HG03039 (cell line): ENCODE measurements at regions not wholly inside any gene's neighbourhood (a gene's known extent, or its start where the extent isn't known, plus 50 kb on each side); places are given as distances from the start of the nearest gene placed in this dataset.
A peak's percentile ranks its signal among the peaks of the same experiment; 100 is the strongest.
"Not testable (repeated sequence)": the region's sequence is repeated elsewhere in the genome, so short reads cannot be mapped to it uniquely, and the experiment has no call there.

Experiments
- ATAC-seq: cut with Tn5 transposase; IDR thresholded peaks from one replicate; pipeline ENCODE4 v1.9.1; 2021; ENCODE audit warnings: mild to moderate bottlenecking, moderate library complexity; ENCODE audit not compliant: unreplicated experiment

DNA sequence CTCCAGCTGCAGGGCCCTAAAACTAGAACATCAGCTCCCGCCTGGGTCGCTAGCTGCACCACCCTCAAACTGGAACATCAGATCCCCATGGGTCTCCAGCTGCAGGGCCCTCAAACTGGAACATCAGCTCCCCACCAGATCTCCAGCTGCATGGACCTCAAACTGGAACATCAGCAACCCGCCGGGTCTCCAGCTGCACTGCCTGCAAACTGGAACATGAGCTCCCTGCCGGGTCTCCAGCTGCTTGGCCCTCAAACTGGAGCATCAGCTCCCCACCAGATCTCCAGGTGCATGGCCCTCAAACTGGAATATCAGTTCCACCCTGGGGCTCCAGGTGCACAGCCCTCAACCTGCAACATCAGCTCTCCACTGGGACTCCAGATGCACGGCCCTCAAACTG, 82.7 kb downstream of the TFRC start:
- not testable (repeated sequence) for ATAC-seq

DNA sequence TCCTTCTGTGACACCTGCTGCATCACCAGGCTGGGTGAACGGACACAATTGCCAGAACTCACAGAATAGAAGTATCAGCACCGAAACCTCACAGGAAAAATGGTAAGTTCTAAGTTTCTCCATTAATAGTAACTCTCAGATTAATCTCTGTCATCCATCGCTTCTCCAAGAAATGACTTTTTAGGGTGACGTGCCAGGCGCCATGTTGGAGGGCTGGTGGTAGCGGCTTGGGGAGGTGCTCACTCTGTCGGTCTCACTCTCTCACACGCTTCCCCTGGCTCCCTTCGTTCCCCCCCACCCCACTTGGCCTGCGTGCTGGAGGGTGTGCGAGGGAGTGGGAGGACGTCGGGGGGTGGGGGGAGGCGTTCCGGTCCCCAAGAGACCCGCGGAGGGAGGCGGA, 85.6 kb downstream of the TFRC start:
- ATAC-seq: not testable (repeated sequence)

DNA sequence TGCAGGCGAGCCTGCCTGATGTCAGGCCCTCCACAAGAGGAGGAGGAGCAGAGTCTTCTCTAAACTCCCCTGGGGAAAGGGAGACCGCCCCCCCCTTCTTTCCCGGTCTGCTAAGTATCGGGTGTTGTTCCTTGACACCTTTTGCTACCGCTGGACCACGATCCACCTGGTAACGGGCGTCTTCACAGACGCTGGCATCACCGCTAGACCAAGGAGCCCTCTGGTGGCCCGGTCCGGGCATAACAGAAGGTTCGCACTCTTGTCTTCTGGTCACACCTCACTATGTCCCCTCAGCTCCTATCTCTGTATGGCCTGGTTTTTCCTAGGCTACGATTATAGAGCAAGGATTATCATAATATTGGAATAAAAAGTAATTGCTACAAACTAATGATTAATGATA, 86.0 kb upstream of the TNK2 start:
- not testable (repeated sequence) for ATAC-seq

DNA sequence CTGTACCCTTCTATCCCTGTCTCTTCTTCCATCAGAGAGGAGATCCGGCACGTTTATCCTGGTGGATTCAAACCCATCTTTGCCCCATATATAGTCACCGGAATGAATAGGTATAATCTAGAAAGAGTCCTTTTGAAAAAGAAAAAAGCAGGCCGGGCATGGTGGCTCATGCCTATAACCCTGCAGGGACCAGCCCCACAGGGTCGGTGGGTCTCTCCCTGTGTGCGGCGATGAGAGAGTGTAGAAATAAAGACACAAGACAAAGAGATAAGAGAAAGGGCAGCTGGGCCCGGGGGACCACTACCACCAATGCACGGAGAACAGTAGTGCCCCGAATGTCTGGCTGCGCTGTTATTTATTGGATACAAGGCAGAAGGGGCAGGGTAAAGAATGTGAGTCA, 85.3 kb upstream of the TNK2 start:
- not testable (repeated sequence) for ATAC-seq

DNA sequence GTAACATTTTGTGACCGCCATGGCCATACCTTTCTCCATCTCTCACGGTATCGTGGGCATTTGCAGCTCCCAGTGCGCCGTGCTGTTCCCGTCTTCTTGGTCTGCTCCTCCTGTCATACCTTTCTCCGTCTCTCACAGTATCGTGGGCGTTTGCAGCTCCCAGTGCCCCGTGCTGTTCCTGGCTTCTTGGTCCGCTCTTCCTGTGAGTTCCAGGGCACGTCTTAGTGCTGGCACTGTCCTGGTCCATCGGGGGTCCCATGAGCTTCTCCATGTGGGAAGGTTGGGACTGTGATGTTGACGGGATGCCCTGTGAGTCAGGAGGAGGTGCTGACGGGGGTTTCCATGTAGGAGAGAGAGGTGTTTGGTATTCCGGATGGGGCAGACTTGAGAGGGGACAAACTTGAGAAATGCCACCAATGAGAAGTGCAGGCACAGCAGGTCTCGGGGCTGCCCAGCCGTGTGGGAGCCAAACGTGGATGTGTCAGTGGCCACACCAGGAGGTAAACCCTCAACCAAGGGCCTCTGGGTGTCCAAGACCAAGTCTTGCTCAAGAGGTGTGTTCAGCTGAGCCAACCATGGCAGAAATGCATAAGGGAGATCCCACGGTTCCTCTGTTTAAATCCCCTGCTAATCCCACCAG, 84.7 kb upstream of the TNK2 start:
- not testable (repeated sequence) for ATAC-seq

DNA sequence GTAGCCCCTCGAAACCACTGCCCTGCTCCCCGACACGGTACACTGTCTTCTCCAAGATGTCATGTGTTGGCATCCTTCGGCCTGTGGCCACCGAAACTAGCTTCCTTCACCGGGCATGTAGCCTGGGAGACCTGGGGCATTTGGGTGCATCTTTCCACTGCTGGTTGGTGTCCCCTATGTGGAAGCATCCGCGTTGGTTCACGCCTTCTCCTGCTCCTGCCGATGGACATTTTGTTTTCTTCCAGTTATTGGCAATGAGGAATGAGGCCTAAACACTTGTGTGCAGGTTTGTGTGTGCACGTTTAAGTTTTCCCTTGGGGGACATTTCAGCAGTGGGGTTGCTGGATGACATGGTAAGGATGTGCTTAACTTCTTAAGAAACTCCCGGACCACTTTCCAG, 83.6 kb upstream of the TNK2 start:
- not testable (repeated sequence) for ATAC-seq

DNA sequence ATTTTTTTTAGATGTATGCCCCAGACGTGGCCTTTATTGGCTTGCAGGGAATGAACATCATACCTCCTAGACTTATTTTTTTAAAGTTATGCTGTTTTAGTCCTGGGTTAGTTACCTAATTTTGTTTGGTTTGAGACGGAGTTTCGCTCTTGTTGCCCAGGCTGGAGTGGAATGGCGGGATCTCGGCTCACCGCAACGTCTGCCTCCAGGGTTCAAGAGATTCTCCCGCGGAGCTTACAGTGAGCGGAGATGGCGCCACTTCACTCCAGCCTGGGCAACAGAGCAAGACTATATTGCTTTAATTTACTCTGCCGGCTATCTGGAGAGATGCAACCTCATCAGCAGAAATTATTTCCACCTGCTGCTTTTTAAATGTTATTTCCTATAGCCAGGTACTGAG, 82.9 kb upstream of the TNK2 start:
- ATAC-seq: not testable (repeated sequence)

DNA sequence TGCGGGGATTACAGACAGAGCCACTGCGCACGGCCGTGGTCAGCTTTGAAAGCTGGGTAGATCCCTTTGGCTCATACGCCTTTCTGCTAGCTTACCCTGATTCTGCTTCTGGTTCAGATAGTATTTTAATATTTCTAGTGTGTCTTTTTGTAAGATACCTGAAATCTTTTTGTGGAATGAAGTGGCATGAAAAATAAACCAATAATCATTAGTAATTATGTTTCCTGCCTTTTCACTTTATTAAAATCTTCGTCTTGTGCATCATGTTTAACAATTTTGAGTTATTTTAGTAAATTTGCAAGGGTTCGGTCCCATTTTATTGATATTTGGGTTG, 82.5 kb upstream of the TNK2 start:
- ATAC-seq: not testable (repeated sequence)

DNA sequence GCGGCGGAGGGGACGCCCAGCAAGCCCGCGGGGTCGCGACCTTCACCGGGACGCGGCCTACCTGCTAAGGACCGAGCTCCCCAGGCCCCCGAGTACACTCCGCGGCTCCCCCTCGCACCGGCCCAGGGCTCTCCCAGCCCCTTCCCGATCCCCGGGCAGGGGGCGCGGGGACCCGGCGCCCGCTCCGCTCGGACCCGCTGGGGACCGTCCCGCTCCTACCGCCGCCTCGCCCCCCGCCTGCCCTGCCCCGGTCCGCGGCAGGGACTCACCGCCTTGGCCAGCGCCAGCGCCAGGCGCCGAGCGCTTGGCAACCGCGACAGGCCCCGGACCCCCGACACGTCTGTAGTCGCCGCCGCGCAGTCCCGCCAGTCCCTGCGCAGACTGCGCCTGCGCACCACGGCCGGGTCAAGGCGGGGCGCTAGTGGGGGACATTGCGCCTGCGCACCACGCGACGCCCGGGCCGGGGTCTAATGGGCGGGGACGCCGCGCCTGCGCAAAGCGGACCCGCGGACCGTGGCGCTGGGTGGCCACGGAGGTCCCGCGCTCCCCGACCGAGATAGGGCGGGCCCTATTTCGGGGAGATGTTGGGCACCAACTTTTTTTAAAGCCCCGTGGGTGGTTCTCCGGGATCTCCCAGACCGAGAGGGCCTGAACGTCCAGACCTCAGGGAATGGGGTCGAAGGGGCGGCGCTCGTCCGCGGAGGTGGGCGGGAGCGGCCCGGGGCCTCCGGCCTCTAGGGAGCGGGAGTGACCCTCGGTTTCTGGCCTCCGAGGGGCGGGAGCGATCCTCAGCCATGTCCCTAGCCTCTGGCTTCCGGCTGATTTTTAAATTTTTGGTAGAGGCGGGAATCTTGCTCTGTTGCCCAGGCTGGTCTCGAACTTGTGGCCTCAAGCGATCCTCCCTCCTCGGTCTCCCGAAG, 81.8 kb upstream of the TNK2 start:
- ATAC-seq: peak; percentile 91

DNA sequence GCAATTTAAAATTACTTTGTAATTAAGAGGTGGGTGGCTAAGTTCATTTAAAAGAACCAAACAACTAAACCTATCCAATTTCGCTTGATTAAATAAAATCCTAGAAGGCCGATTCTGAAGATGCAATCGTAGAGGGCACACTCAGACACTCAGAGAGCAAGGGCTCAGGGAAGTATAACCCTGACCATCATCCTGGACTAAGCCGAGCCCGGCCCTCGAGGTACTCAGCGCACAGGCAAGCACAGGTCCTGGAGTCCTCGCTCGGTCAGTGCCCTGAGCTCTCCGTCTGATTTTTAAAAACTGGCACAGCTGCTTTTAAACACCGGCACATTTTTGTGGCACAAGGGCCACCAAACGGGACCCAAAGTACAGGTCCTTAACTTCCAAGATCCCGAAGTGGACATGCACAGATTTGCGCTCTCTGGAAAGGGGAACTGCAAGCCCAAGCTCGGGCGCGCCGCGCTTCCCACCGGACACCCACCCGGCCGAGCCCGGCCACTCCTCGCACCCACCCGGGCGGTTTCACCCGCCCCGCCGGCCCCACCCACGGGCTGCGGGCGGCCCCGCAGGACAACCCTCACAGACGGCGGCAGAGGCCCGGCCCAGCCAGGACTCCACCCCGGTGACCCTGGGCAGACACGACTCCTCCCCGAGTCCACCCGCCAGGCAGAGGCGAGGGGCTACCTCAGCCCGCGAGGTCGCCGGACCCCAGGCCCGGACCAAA, 81.0 kb upstream of the TNK2 start:
- peak; percentile 46 for ATAC-seq

DNA sequence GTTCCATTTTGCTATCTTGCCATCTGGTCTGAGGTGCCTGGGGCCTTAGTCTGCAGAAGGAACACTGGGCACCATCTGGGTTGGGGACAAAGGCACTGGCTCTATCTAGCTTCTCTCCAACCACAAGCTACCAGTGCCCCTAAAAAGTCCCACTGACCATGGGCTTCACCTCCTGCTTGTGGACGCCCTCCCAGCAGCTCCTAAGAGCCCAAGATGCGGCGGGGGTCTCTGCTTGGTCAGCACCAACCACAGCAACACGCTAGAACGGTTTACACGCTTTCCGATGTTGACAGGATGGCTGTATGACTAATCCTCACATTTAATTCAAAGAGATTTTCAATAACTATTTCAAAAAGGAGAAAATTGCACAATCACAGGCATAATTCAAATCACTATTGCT, 80.4 kb upstream of the TNK2 start:
- ATAC-seq: not testable (repeated sequence)

DNA sequence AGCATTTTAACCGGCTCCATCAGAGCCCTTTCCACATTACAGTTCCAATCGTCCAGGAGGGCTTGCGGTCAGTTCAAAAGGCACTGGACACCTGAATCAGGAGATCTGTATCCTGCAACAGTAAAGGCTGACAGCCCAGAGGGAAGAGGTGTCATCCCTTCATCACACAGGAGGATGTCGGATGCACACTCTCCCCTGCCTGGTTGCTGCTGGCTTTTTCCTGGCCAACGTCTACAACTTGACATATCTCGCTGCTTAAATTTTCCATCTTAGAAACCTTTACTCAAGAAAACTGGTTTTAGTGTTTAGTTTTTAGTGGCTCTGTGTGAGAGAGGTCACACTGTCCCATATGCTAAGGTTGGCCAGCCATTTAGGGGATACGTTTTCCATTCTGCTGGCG, 78.7 kb upstream of the TNK2 start:
- not testable (repeated sequence) for ATAC-seq

DNA sequence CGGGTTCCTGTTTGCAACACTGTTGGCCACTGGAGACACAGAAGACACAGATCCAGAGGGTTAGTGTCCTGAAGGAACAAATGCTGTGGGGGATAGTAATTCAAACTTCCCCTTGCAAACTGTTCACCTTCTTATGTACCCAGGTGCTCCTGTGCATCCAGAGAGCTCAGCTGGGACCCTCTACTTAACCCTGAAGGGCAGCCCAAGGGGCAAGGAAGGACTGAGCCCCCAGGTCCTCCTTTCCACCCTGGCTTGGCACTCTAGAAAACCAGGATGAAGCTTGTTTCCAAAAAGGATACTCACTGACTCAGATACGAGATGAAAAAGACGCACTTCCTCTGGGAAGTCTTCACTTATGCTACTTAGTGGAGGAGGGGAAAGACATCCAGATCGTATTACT, 78.2 kb upstream of the TNK2 start:
- not testable (repeated sequence) for ATAC-seq

DNA sequence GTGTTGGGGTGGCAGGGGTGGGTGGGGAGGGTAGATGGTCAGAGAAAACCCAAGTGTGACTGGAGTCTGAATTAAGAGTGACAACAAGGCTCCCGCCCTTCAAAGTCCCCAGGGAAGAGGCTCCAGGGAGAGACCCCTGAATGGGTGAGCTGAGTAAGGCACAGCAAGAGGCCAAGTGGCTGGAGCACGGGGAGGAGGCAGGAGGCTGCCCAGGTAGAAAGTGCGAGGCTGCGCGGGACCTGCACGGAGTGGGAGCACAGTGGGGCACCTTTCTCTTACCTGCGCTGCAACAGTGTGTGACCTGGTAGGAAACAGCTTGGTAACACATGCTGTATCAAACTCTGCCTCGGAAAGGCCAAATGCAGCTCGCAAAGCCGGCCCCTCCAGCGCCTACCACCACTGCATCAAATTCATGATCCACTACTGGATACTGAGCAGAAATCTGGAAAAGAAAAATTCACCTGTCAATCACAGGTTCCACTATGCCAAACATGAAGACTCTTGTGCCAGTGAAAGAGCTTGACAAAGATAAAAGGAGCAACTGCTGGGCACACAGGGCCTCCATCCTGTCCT, 77.1 kb upstream of the TNK2 start:
- ATAC-seq: not testable (repeated sequence)

DNA sequence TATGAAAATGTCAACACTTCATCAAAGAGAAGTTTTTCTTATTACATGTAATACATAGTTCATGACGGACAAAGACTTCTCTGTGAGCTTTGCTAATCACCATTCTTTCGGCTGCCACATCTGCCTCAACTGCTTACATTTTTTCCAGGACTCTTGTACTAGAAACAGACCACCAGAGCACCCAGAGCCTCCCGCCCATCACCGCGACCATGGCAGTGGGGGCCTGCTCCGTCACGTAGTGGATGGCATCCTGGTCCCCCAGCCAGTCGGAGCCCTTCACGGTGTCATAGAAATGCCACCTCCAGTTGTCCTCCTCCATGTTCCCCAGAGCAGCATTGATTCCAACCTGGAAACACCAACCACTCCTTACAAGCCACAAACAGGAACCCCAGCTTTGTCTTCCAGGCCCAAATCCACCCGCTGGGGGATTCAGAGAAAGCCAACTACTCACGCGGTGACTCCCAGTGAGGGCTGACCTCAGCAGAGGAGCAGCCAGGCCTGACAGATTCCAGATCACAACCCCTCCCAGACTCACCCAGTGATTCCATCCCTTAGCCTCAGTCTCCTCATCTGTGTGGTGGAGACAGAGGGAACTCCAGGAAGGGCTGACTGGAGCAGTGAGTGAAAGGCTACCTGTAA, 76.2 kb upstream of the TNK2 start:
- not testable (repeated sequence) for ATAC-seq

DNA sequence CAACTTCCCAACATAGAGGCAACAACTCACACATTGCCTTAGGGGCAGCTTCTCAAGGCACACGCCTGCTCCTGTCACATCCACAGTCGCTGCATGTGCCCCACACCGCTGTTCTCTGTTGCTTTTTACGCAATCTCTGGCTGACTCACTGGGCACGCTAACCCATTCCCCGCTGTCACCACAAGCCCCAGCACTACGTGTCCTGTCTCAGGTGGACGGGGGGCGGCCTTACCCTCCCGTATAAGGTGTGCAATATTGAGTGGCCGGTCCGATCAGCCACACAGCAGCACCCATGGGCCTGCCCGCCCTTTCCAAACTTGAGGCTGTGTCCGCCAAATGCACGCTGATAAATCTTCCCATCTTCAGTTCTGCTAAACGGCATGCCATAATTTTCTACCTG, 75.5 kb upstream of the TNK2 start:
- ATAC-seq: not testable (repeated sequence)

DNA sequence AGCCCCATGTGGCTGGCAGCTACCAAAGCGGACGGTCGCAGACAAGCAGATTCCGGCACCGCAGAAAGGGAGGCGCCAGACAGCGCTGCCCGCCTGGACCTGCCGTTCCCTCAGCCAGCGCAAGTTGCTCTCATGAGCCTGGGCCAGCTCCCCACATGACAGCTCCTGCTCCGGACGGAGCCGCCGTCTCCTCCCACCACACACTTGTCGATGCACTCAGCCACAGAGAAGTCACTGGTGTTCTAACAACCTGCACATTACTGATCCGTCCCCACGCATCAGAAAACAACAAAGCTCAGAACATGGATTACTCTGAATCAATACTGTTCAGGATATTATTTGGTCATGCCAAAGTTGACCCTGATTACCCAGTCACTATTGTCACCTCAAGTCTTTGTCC, 74.4 kb upstream of the TNK2 start:
- ATAC-seq: not testable (repeated sequence)

DNA sequence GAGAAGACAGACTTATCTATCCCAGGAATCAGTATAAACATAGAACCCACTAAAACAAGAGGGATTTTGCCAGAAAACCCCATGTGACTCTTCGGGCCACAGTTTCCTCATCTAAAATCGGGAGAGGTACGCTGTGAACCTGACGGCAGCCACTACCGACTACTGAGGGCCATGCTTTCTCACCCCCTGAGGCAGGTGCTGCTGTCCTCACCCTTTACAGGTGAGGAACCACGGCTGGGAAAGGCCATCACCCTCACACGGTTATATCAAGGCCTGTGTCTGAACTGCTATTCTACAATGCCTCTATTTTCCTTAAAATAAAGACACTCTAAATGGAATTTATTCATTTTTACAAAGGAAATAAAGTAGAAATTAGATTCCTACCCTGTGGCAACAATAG, 73.4 kb upstream of the TNK2 start:
- not testable (repeated sequence) for ATAC-seq

DNA sequence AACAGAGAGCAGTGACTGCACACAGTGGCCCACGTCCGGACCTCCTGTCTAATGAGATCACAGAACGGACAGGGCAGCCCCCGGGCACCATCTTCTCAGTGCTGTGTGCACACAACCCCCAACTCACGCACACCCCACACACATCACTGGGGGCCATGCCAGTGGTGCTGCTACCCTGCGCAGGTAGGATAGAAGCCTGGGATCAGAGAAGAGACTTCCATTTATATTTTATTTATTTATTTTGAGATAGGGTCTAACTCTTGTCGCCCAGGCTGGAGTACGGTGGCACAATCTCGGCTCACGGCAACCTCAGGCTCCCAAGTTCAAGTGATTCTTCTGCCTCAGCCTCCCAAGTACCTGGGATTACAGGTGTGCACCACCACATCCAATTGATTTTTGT, 71.5 kb upstream of the TNK2 start:
- ATAC-seq: not testable (repeated sequence)

DNA sequence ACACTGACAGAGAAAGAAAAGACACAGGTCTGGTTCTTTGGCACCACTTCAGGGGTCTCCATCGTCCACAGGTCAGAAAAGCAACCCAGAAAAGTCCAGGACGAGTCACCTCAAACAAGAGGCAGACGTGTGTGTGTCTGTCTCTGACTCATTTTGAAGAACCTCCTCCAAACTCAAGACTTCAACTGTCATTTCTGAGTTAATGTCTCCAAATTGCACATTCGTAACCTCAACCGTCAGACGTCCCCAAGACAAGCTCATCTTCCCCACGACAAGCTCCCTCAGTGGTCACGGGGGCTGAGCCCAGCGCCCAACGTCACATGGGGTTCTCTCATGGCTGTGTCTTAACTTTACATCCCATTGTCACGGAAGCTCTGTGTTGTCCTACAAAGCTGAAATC, 70.2 kb upstream of the TNK2 start:
- ATAC-seq: not testable (repeated sequence)

DNA sequence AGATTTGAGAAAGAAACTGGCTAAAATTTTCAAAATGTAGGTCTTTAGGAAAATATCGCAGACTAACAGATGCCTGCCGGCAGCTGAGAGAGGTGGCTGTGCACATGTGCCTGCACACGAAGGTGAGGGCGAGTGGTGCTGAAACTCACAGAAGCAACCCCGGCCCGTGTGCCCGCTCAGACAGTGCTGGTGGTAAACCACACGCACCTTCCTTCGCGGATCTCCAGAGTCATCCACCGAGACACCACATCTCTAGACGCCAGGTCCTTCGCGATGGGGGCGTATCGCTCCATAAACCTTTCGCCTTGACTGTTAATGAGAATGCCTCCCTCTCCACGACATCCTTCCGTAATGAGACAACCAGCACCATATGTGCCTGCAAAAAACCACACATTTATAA, 68.5 kb upstream of the TNK2 start:
- ATAC-seq: not testable (repeated sequence)
